Tibial nerve (tissue), 4 donors: ENCODE measurements at regions not wholly inside any gene's neighbourhood (a gene's known extent, or its start where the extent isn't known, plus 50 kb on each side); places are given as distances from the start of the nearest gene placed in this dataset.

Experiments
- DNase-seq, 2 donors: peaks; one replicate each; pipeline ENCODE4 v3.0.0-alpha.2; 2019; ENCODE audit warnings: low spot score in 2 of 2
- H3K27ac ChIP-seq, 4 donors: fragments of 200-600 bp; sonication (generic) in 3 of 4; one replicate each; pipeline ENCODE4 v1.5.1; 2017 to 2019; ENCODE audit warnings: mild to moderate bottlenecking in 1 of 4
- H3K27me3 ChIP-seq, 2 donors: fragments of 200-600 bp; sonication (generic) in 1 of 2; one replicate each; pipeline versions ENCODE4 v1.5.1 to v1.6.0; 2017 to 2019
- H3K36me3 ChIP-seq, 3 donors: fragments of 200-600 bp; sonication (generic); one replicate each; pipeline ENCODE4 v1.5.1; 2018 to 2019
- H3K4me1 ChIP-seq, 4 donors: fragments of 200-600 bp; sonication (generic) in 3 of 4; one replicate each; pipeline ENCODE4 v1.5.1; 2017 to 2019
- H3K4me3 ChIP-seq, 4 donors: fragments of 200-600 bp; sonication (generic) in 3 of 4; one replicate each; pipeline ENCODE4 v1.5.1; 2017 to 2019; ENCODE audit warnings: mild to moderate bottlenecking in 1 of 4, moderate library complexity in 1 of 4
- H3K9me3 ChIP-seq, 4 donors: fragments of 200-600 bp; sonication (generic) in 3 of 4; one replicate each; pipeline ENCODE4 v1.5.1; 2017 to 2019
- CTCF ChIP-seq, 5 experiments: fragments of 200-600 bp in 3 of 5; fragments of 450-650 bp in 2 of 5; sonication (generic) in 3 of 5; IDR thresholded peaks; one replicate each; pipeline ENCODE4 v1.5.1; 2016 to 2019; ENCODE audit warnings: antibody characterized with exemption in 5 of 5, mild to moderate bottlenecking in 3 of 5, moderate library complexity in 2 of 5
- EP300 ChIP-seq, 2 donors: sonication (generic); formaldehyde crosslinking; IDR thresholded peaks; one replicate each; pipeline ENCODE4 v1.6.1; 2017; ENCODE audit warnings: antibody characterized with exemption in 2 of 2, mild to moderate bottlenecking in 1 of 2
- POLR2A ChIP-seq, 2 donors: fragments of 450-650 bp; IDR thresholded peaks; one replicate each; pipeline ENCODE4 v1.6.1; 2017; ENCODE audit warnings: antibody characterized with exemption in 2 of 2, mild to moderate bottlenecking in 2 of 2, moderate library complexity in 2 of 2
- WGBS, 2 donors: methylation state at CpG; one replicate each; pipeline ENCODE4 v1.1.5; 2018; 5-methylcytosine and 5-hydroxymethylcytosine counted together

GRCh38 chr7:149375234-149376008, 85.4 kb downstream of the ZNF777 start:
- Histone ChIP-seq H3K9me3 (peaks cover 0 to 36% (median 8%) of the 10 kb centered on the region in 4 donors), H3K36me3 (no peaks in the 10 kb centered on the region), H3K4me1 (no peaks in the 10 kb centered on the region), H3K4me3 (no peak overlapping the region), H3K27ac (no peak overlapping the region), H3K27me3 (no peaks in the 10 kb centered on the region)
- 59 to 62% methylated on average over 5 of the region's 5 CpGs for WGBS, 2 donors
- DNase-seq: no peak
- TF ChIP-seq EP300 (IDR thresholded peaks at IDR 0.05) (no peak), CTCF (IDR thresholded peaks at IDR 0.05) (no peak), POLR2A (IDR thresholded peaks at IDR 0.05) (no peak)

GRCh38 chr7:149377386-149377785, 83.5 kb downstream of the ZNF777 start:
- peaks cover 0 to 46% (median 8%) of the 10 kb centered on the region in 4 donors for H3K9me3 ChIP-seq
- WGBS, 2 donors: 81 to 85% methylated on average over 3 of the region's 3 CpGs
- TF ChIP-seq EP300 (IDR thresholded peaks at IDR 0.05) (no peak), POLR2A (IDR thresholded peaks at IDR 0.05) (no peak), CTCF (IDR thresholded peaks at IDR 0.05) (no peak)
- H3K4me3 ChIP-seq: no peak overlapping the region
- H3K4me1 ChIP-seq: no peaks in the 10 kb centered on the region
- DNase-seq: no peak
- H3K27ac ChIP-seq: no peak overlapping the region
- H3K27me3 ChIP-seq: no peaks in the 10 kb centered on the region
- no peaks in the 10 kb centered on the region for H3K36me3 ChIP-seq

- peaks cover 0 to 35% (median 8%) of the 10 kb centered on the region in 4 donors for H3K9me3 ChIP-seq
- H3K4me3 ChIP-seq: no peak overlapping the region
- DNase-seq: no peak
- H3K36me3 ChIP-seq: no peaks in the 10 kb centered on the region
- H3K27ac ChIP-seq: no peak overlapping the region
- no peaks in the 10 kb centered on the region for H3K4me1 ChIP-seq
- H3K27me3 ChIP-seq: no peaks in the 10 kb centered on the region
- TF ChIP-seq CTCF (IDR thresholded peaks at IDR 0.05) (no peak), EP300 (IDR thresholded peaks at IDR 0.05) (no peak), POLR2A (IDR thresholded peaks at IDR 0.05) (no peak)
- WGBS, 2 donors: 62 to 69% methylated on average over 1 of the region's 1 CpG
Measured at GRCh38 chr7:149379625-149380024, 81.2 kb downstream of the ZNF777 start.

GRCh38 chr7:149381245-149381644, 79.6 kb downstream of the ZNF777 start:
- H3K27ac ChIP-seq: no peak overlapping the region
- no peak for TF ChIP-seq POLR2A (IDR thresholded peaks at IDR 0.05)
- no peak for TF ChIP-seq CTCF (IDR thresholded peaks at IDR 0.05)
- TF ChIP-seq EP300 (IDR thresholded peaks at IDR 0.05): no peak
- H3K36me3 ChIP-seq: no peaks in the 10 kb centered on the region
- H3K4me1 ChIP-seq: no peaks in the 10 kb centered on the region
- no peak for DNase-seq
- WGBS, 2 donors: 83 to 96% methylated on average over 2 of the region's 2 CpGs
- no peaks in the 10 kb centered on the region for H3K27me3 ChIP-seq
- H3K9me3 ChIP-seq: peaks cover 0 to 35% (median 8%) of the 10 kb centered on the region in 4 donors
- H3K4me3 ChIP-seq: no peak overlapping the region
